ENCODE measurements at regions not wholly inside any gene's neighbourhood (a gene's known extent, or its start where the extent isn't known, plus 50 kb on each side); places are given as distances from the start of the nearest gene placed in this dataset.
"Not testable (repeated sequence)": the region's sequence is repeated elsewhere in the genome, so short reads cannot be mapped to it uniquely, and the experiment has no call there.

DNA sequence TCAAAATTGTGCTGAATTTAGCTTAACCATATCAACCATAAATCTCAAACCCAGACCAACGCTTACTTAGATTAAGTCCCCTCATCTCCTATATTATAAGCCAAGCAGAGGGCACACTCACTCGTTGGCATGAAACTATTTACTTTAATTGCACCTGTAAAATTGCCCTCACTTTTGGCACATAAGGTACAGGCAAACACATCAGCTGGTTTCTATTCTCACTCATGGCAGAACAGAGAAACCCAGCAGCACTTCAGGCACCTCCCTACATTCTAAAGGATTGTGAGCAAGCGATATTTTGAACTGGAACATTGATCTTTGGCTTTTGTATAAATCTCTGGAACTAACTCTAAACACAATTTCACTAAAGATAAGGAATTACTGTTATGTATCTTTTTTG, 845.6 kb upstream of the CDH6 start:
- TF ChIP-seq CTCF (IDR thresholded peaks at IDR 0.05; ENCODE audit: borderline replicate concordance, extremely low read depth, low read length, poor library complexity, severe bottlenecking), result no peak
- no peak for TF ChIP-seq EZH2 (IDR thresholded peaks at IDR 0.05; ENCODE audit: borderline replicate concordance, low read depth, low read length, severe bottlenecking)

GRCh38 chr5:30345539-30346345, 847.7 kb upstream of the CDH6 start:
- ATAC-seq (ENCODE audit: insufficient read depth, low read depth); H4K20me1 ChIP-seq (ENCODE audit: insufficient read depth, low read length); DNase-seq; H3K9me3 ChIP-seq (ENCODE audit: insufficient read depth, low read length, severe bottlenecking); H3K36me3 ChIP-seq (ENCODE audit: insufficient read depth, low read length); H3K27ac ChIP-seq (ENCODE audit: low read length); H3K27me3 ChIP-seq (ENCODE audit: insufficient read depth, low read length, poor library complexity); H3K9ac ChIP-seq (ENCODE audit: low read depth, low read length); H3K79me2 ChIP-seq (ENCODE audit: insufficient read depth, low read length); H3K4me1 ChIP-seq (ENCODE audit: insufficient read depth, low read length); H3K4me2 ChIP-seq (ENCODE audit: insufficient read depth, low read length); H2AFZ ChIP-seq (ENCODE audit: low read depth, low read length); H3K4me3 ChIP-seq (ENCODE audit: low read depth in 1 of 2, low read length in 2 of 2): not testable (repeated sequence)

More for the DNA sequence above, 845.6 kb upstream of the CDH6 start:
- H4K20me1 ChIP-seq (ENCODE audit: insufficient read depth, low read length), result no peaks in the 10 kb centered on the region
- no peak overlapping the region for H3K4me2 ChIP-seq (ENCODE audit: insufficient read depth, low read length)
- no peaks in the 10 kb centered on the region for H3K9me3 ChIP-seq (ENCODE audit: insufficient read depth, low read length, severe bottlenecking)
- no peak overlapping the region for H3K4me3 ChIP-seq (ENCODE audit: low read depth in 1 of 2, low read length in 2 of 2)
- H3K27ac ChIP-seq (ENCODE audit: low read length), result no peak overlapping the region
- no peaks in the 10 kb centered on the region for H3K79me2 ChIP-seq (ENCODE audit: insufficient read depth, low read length)
- no peak for DNase-seq
- no peaks in the 10 kb centered on the region for H3K36me3 ChIP-seq (ENCODE audit: insufficient read depth, low read length)
- H3K4me1 ChIP-seq (ENCODE audit: insufficient read depth, low read length), result no peaks in the 10 kb centered on the region
- no peaks in the 10 kb centered on the region for H3K27me3 ChIP-seq (ENCODE audit: insufficient read depth, low read length, poor library complexity)
- H3K9ac ChIP-seq (ENCODE audit: low read depth, low read length), result no peak overlapping the region
- H2AFZ ChIP-seq (ENCODE audit: low read depth, low read length), result no peak overlapping the region
- ATAC-seq (ENCODE audit: insufficient read depth, low read depth), result no peak

- H3K9me3 ChIP-seq (ENCODE audit: insufficient read depth, low read length, severe bottlenecking), result no peaks in the 10 kb centered on the region
- H4K20me1 ChIP-seq (ENCODE audit: insufficient read depth, low read length), result no peaks in the 10 kb centered on the region
- H3K4me1 ChIP-seq (ENCODE audit: insufficient read depth, low read length), result no peaks in the 10 kb centered on the region
- TF ChIP-seq CTCF (IDR thresholded peaks at IDR 0.05; ENCODE audit: borderline replicate concordance, extremely low read depth, low read length, poor library complexity, severe bottlenecking), result no peak
- TF ChIP-seq EZH2 (IDR thresholded peaks at IDR 0.05; ENCODE audit: borderline replicate concordance, low read depth, low read length, severe bottlenecking), result no peak
- H3K27me3 ChIP-seq (ENCODE audit: insufficient read depth, low read length, poor library complexity), result no peaks in the 10 kb centered on the region
- H2AFZ ChIP-seq (ENCODE audit: low read depth, low read length), result no peak overlapping the region
- no peak overlapping the region for H3K4me3 ChIP-seq (ENCODE audit: low read depth in 1 of 2, low read length in 2 of 2)
- no peak for DNase-seq
- no peak overlapping the region for H3K4me2 ChIP-seq (ENCODE audit: insufficient read depth, low read length)
- H3K9ac ChIP-seq (ENCODE audit: low read depth, low read length), result no peak overlapping the region
- no peaks in the 10 kb centered on the region for H3K79me2 ChIP-seq (ENCODE audit: insufficient read depth, low read length)
- ATAC-seq (ENCODE audit: insufficient read depth, low read depth), result no peak
- no peak overlapping the region for H3K27ac ChIP-seq (ENCODE audit: low read length)
- H3K36me3 ChIP-seq (ENCODE audit: insufficient read depth, low read length), result no peaks in the 10 kb centered on the region
Observed at GRCh38 chr5:30343707-30344106, 849.8 kb upstream of the CDH6 start.

DNA sequence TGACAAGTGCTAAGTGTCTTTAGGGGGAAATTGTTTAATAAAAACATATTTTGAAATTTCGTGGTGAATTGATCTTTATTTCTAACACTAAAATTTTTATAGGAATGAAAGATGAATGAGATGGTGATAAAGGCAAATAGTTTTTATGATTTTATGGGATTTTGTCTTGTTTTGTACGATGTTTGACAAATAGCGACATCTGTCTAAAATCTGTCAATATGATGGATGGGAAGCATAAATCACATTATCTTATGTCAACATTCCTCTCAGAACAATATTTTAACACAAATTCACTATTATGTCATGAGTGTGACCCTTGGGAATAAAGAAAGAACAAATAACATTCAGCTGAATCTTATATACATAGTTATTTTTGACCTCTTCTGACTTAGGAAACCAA, 852.0 kb upstream of the CDH6 start:
- TF ChIP-seq CTCF (IDR thresholded peaks at IDR 0.05; ENCODE audit: borderline replicate concordance, extremely low read depth, low read length, poor library complexity, severe bottlenecking), result no peak
- TF ChIP-seq EZH2 (IDR thresholded peaks at IDR 0.05; ENCODE audit: borderline replicate concordance, low read depth, low read length, severe bottlenecking), result no peak
- no peaks in the 10 kb centered on the region for H3K27me3 ChIP-seq (ENCODE audit: insufficient read depth, low read length, poor library complexity)
- H3K9ac ChIP-seq (ENCODE audit: low read depth, low read length), result no peak overlapping the region
- H3K27ac ChIP-seq (ENCODE audit: low read length), result no peak overlapping the region
- DNase-seq, result no peak
- no peak overlapping the region for H3K4me3 ChIP-seq (ENCODE audit: low read depth in 1 of 2, low read length in 2 of 2)
- no peak for ATAC-seq (ENCODE audit: insufficient read depth, low read depth)
- H3K4me2 ChIP-seq (ENCODE audit: insufficient read depth, low read length), result no peak overlapping the region
- H3K36me3 ChIP-seq (ENCODE audit: insufficient read depth, low read length), result no peaks in the 10 kb centered on the region
- no peak overlapping the region for H2AFZ ChIP-seq (ENCODE audit: low read depth, low read length)
- no peaks in the 10 kb centered on the region for H3K79me2 ChIP-seq (ENCODE audit: insufficient read depth, low read length)
- no peaks in the 10 kb centered on the region for H3K4me1 ChIP-seq (ENCODE audit: insufficient read depth, low read length)
- H3K9me3 ChIP-seq (ENCODE audit: insufficient read depth, low read length, severe bottlenecking), result no peaks in the 10 kb centered on the region
- no peaks in the 10 kb centered on the region for H4K20me1 ChIP-seq (ENCODE audit: insufficient read depth, low read length)

Data from DND-41 (cell line).